MM.1S (cell line): ENCODE measurements at regions not wholly inside any gene's neighbourhood (a gene's known extent, or its start where the extent isn't known, plus 50 kb on each side); places are given as distances from the start of the nearest gene placed in this dataset.

Experiments
- EZH2 ChIP-seq: fragments of 300-600 bp; sonication (generic); optimal IDR thresholded peaks from 2 replicates; pipeline ENCODE3; 2017; ENCODE audit warnings: low read depth, mild to moderate bottlenecking, antibody characterized with exemption, low read length, mixed read lengths
- EZH2phosphoT487 ChIP-seq: fragments of 300-600 bp; sonication (generic); IDR thresholded peaks from 2 replicates; pipeline ENCODE4 v1.6.1; 2018; ENCODE audit warnings: antibody characterized with exemption, low read length
- TF ChIP-seq, protein P1 (sequence below): fragments of 300-600 bp; sonication (generic); IDR thresholded peaks from 2 replicates; pipeline ENCODE4 v1.5.1; 2016; ENCODE audit warnings: antibody characterized with exemption, low read length, mixed read lengths

DNA sequence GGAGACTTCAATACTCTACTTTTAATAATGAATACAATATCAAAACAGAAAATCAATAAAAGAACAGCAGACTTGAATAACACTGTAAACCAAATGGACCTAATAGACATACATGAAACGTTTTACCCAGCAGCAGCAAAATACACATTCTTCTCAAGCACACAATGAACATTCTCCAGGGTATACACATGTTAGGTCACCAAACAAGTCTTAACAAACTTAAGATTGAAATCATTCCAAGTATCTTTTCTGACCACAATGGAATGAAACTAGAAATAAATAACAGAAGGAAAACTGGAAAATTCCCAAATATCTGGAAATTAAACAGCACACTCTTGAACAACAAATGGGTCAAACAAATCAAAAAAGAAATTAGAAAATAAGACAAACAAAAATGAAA lies 145.0 kb upstream of the CT83 start:
- TF ChIP-seq, protein P1, sequence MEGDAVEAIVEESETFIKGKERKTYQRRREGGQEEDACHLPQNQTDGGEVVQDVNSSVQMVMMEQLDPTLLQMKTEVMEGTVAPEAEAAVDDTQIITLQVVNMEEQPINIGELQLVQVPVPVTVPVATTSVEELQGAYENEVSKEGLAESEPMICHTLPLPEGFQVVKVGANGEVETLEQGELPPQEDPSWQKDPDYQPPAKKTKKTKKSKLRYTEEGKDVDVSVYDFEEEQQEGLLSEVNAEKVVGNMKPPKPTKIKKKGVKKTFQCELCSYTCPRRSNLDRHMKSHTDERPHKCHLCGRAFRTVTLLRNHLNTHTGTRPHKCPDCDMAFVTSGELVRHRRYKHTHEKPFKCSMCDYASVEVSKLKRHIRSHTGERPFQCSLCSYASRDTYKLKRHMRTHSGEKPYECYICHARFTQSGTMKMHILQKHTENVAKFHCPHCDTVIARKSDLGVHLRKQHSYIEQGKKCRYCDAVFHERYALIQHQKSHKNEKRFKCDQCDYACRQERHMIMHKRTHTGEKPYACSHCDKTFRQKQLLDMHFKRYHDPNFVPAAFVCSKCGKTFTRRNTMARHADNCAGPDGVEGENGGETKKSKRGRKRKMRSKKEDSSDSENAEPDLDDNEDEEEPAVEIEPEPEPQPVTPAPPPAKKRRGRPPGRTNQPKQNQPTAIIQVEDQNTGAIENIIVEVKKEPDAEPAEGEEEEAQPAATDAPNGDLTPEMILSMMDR, result no peak
- TF ChIP-seq EZH2 (no peak), EZH2phosphoT487 (no peak)
